B cell (primary cell): ENCODE measurements at regions not wholly inside any gene's neighbourhood (a gene's known extent, or its start where the extent isn't known, plus 50 kb on each side); places are given as distances from the start of the nearest gene placed in this dataset.

Source experiments
- ATAC-seq: fragments of 200-7000 bp; cut with Tn5 transposase; one replicate; pipeline ENCODE4 v1.10.0; 2021; ENCODE audit warnings: low read depth, mild to moderate bottlenecking, moderate number of reproducible peaks, moderate library complexity
- CTCF ChIA-PET: fragments of 350-600 bp; sonication (Branson Sonifier 250); formaldehyde crosslinking; loops from one replicate; lab custom pipeline; 2021; ENCODE audit warnings: antibody characterized with exemption, inconsistent platforms; lab: Charles Lee
- POLR2A ChIA-PET: fragments of 350-600 bp; sonication (Branson Sonifier 250); formaldehyde crosslinking; loops from one replicate; lab custom pipeline; 2021; ENCODE audit warnings: antibody characterized with exemption; lab: Charles Lee
- DNase-seq: peaks from one replicate; pipeline ENCODE4 v3.0.0; 2013
- H2AFZ ChIP-seq: 2 replicates; pipeline ENCODE4 v1.6.1; 2012; ENCODE audit warnings: mild to moderate bottlenecking, low read depth, low read length; ENCODE audit not compliant: insufficient read depth, poor library complexity, severe bottlenecking
- H3K27ac ChIP-seq, 2 donors: 1 replicate in 1 of 2; 2 replicates in 1 of 2; pipeline ENCODE4 v1.5.1; 2012 to 2013; ENCODE audit warnings: low read length in 2 of 2, mild to moderate bottlenecking in 2 of 2, moderate library complexity in 1 of 2
- H3K27me3 ChIP-seq, 4 experiments: fragments of 200-600 bp in 1 of 4; sonication (generic) in 1 of 4; replicated peaks in 1 of 4; 1 replicate in 2 of 4; 2 replicates in 2 of 4; pipeline versions ENCODE4 v1.6.1 to v1.7.0; 2013 to 2016; ENCODE audit warnings: low read length in 3 of 4, mild to moderate bottlenecking in 2 of 4, mixed read lengths in 1 of 4, moderate library complexity in 1 of 4; ENCODE audit not compliant: insufficient read depth in 4 of 4, control insufficient read depth in 3 of 4; ENCODE audit errors: control extremely low read depth in 1 of 4
- H3K36me3 ChIP-seq, 2 experiments: replicated peaks in 1 of 2; 1 replicate in 1 of 2; 2 replicates in 1 of 2; pipeline versions ENCODE4 v1.6.1 to v1.7.1; 2013; ENCODE audit warnings: low read length in 1 of 2; ENCODE audit not compliant: insufficient read depth in 2 of 2, control insufficient read depth in 1 of 2; ENCODE audit errors: control extremely low read depth in 1 of 2, extremely low read depth in 1 of 2
- H3K4me1 ChIP-seq, 2 donors: fragments of 200-600 bp in 1 of 2; sonication (generic) in 1 of 2; 1 replicate in 1 of 2; 2 replicates in 1 of 2; pipeline versions ENCODE4 v1.5.1 to v1.6.1; 2013 to 2017; ENCODE audit warnings: low read length in 2 of 2; ENCODE audit not compliant: control insufficient read depth in 2 of 2, insufficient read depth in 2 of 2
- H3K4me2 ChIP-seq: replicated peaks from 2 replicates; pipeline ENCODE3; 2012; ENCODE audit warnings: mild to moderate bottlenecking, low read depth, low read length; ENCODE audit not compliant: poor library complexity, severe bottlenecking
- H3K4me3 ChIP-seq, 5 experiments: fragments of 200-600 bp in 1 of 5; sonication (generic) in 1 of 5; 1 replicate in 3 of 5; 2 replicates in 2 of 5; pipeline versions ENCODE4 v1.5.1 to v1.7.0; 2011 to 2016; ENCODE audit warnings: low read length in 4 of 5, mild to moderate bottlenecking in 4 of 5, low read depth in 2 of 5, control low read depth in 1 of 5, moderate library complexity in 1 of 5; ENCODE audit not compliant: insufficient read depth in 1 of 5; ENCODE audit errors: control extremely low read depth in 1 of 5, extremely low read depth in 1 of 5
- H3K79me2 ChIP-seq: fragments of 200-600 bp; sonication (generic); one replicate; pipeline ENCODE4 v1.6.0; 2016; ENCODE audit warnings: low read length; ENCODE audit not compliant: control insufficient read depth, insufficient read depth
- H3K9ac ChIP-seq: fragments of 200-600 bp; sonication (generic); 2 replicates; pipeline ENCODE4 v1.6.1; 2017; ENCODE audit warnings: mild to moderate bottlenecking, low read length, moderate library complexity
- H3K9me3 ChIP-seq, 3 donors: one replicate each; pipeline versions ENCODE4 v1.6.1 to v1.7.1; 2013; ENCODE audit warnings: low read length in 2 of 3; ENCODE audit not compliant: control insufficient read depth in 2 of 3, insufficient read depth in 1 of 3; ENCODE audit errors: control extremely low read depth in 1 of 3
- H4K20me1 ChIP-seq: 2 replicates; pipeline ENCODE4 v1.6.0; 2012; ENCODE audit warnings: mild to moderate bottlenecking, low read length; ENCODE audit not compliant: insufficient read depth, control insufficient read depth, poor library complexity, severe bottlenecking
- H3K27ac Mint-ChIP-seq: one replicate; pipeline ENCODE4 v1.8.0; 2021; ENCODE audit warnings: mixed read lengths
- H3K27me3 Mint-ChIP-seq: one replicate; pipeline ENCODE4 v1.8.0; 2021; ENCODE audit warnings: mixed read lengths
- H3K4me1 Mint-ChIP-seq: one replicate; pipeline ENCODE4 v1.8.0; 2021; ENCODE audit warnings: mixed read lengths
- H3K4me3 Mint-ChIP-seq: one replicate; pipeline ENCODE4 v1.8.0; 2021; ENCODE audit warnings: mixed read lengths
- H3K9me3 Mint-ChIP-seq: one replicate; pipeline ENCODE4 v1.8.0; 2022; ENCODE audit warnings: mixed read lengths; ENCODE audit not compliant: insufficient read depth
- CTCF ChIP-seq: fragments of 200-600 bp; IDR thresholded peaks from one replicate; pipeline ENCODE4 v1.8.0; 2022; ENCODE audit warnings: antibody characterized with exemption, mild to moderate bottlenecking
- EZH2 ChIP-seq: IDR thresholded peaks from 2 replicates; pipeline ENCODE4 v1.6.1; 2012; ENCODE audit warnings: borderline replicate concordance, low read depth, mild to moderate bottlenecking, moderate library complexity, low read length; ENCODE audit not compliant: insufficient read depth, poor library complexity, severe bottlenecking
- WGBS: methylation state at CpG from one replicate; pipeline ENCODE4 v1.1.5; 2013; ENCODE audit warnings: missing lambda C conversion rate; ENCODE audit not compliant: insufficient coverage; 5-methylcytosine and 5-hydroxymethylcytosine counted together
- intact Hi-C: fragments of 100-400 bp; cut with micrococcal nuclease; formaldehyde crosslinking; loops from one replicate; pipeline ENCODE4 v1.10.0; 2022

- TF ChIP-seq CTCF (no peak), EZH2 (no peak)
- no peaks in the 10 kb centered on the region for H3K4me1 ChIP-seq
- CTCF ChIA-PET: no interaction called here
- no peaks in the 10 kb centered on the region for H3K79me2 ChIP-seq
- Mint-ChIP-seq H3K4me3 (no peak overlapping the region), H3K9me3 (no peaks in the 10 kb centered on the region), H3K4me1 (no peaks in the 10 kb centered on the region), H3K27me3 (no peaks in the 10 kb centered on the region), H3K27ac (no peak overlapping the region)
- peaks cover 0 to 6% (median 0%) of the 10 kb centered on the region in 3 donors for H3K9me3 ChIP-seq
- no peak overlapping the region for H3K4me2 ChIP-seq
- no peaks in the 10 kb centered on the region for H3K36me3 ChIP-seq
- H4K20me1 ChIP-seq: no peaks in the 10 kb centered on the region
- ATAC-seq (no peak), DNase-seq (no peak)
- WGBS: 83% methylated on average over 4 of the region's 11 CpGs
- no peak overlapping the region for H3K9ac ChIP-seq
- H3K27ac ChIP-seq: no peak overlapping the region
- intact Hi-C loops: no loop called here
- no peak overlapping the region for H3K4me3 ChIP-seq
- H2AFZ ChIP-seq: no peak overlapping the region
- H3K27me3 ChIP-seq: no peaks in the 10 kb centered on the region
- POLR2A ChIA-PET: no interaction called here
These were observed 111.8 kb upstream of the CENPW start for GRCh38 chr6:126227833-126228702.

GRCh38 chr6:126232671-126233070, 107.2 kb upstream of the CENPW start:
- Histone ChIP-seq H3K4me2 (no peak overlapping the region), H3K4me3 (no peak overlapping the region), H3K4me1 (no peaks in the 10 kb centered on the region), H3K9ac (no peak overlapping the region), H3K27ac (no peak overlapping the region), H2AFZ (no peak overlapping the region), H3K79me2 (no peaks in the 10 kb centered on the region), H4K20me1 (no peaks in the 10 kb centered on the region), H3K27me3 (no peaks in the 10 kb centered on the region), H3K36me3 (no peaks in the 10 kb centered on the region), H3K9me3 (no peaks in the 10 kb centered on the region)
- Mint-ChIP-seq H3K27me3 (no peaks in the 10 kb centered on the region), H3K4me1 (no peaks in the 10 kb centered on the region), H3K9me3 (no peaks in the 10 kb centered on the region), H3K27ac (no peak overlapping the region), H3K4me3 (no peak overlapping the region)
- no peak for ATAC-seq
- CTCF ChIA-PET: no interaction called here
- POLR2A ChIA-PET: no interaction called here
- DNase-seq: no peak
- intact Hi-C loops: no loop called here
- TF ChIP-seq CTCF (no peak), EZH2 (no peak)
- WGBS: no CpG with 5 or more reads among the region's 2 CpGs
